PC-9 (cell line): ENCODE measurements at regions not wholly inside any gene's neighbourhood (a gene's known extent, or its start where the extent isn't known, plus 50 kb on each side); places are given as distances from the start of the nearest gene placed in this dataset.

Source experiments
- BruUV-seq: library from RNA; stranded (reverse); fragments of 400-500 nt; replicated peaks from 2 replicates; lab custom pipeline; 2021; lab: Mats Ljungman, UMichigan
- CTCF ChIA-PET: fragments of 300-600 bp; sonication (Branson Sonifier 250); formaldehyde crosslinking; loops from one replicate; lab custom pipeline; 2022; ENCODE audit warnings: antibody characterized with exemption; lab: Charles Lee
- POLR2A ChIA-PET: fragments of 300-600 bp; sonication (Branson Sonifier 250); formaldehyde crosslinking; loops from one replicate; lab custom pipeline; 2022; ENCODE audit warnings: antibody characterized with exemption; ENCODE audit not compliant: unreplicated experiment; lab: Charles Lee
- DNase-seq, 2 experiments: peaks; one replicate each; pipeline versions ENCODE4 v3.0.0 to v3.0.0-alpha.2; 2015 to 2022; ENCODE audit warnings: mixed read lengths in 1 of 2
- H2AFZ ChIP-seq: fragments of 200-600 bp; sonication (generic); 2 replicates; pipeline ENCODE4 v1.8.1; 2017; ENCODE audit warnings: antibody characterized with exemption
- H3F3A ChIP-seq: fragments of 200-600 bp; sonication (generic); 2 replicates; pipeline ENCODE4 v1.8.1; 2017; ENCODE audit warnings: antibody characterized with exemption, mild to moderate bottlenecking, low read depth; ENCODE audit not compliant: insufficient read depth
- H3K27ac ChIP-seq: fragments of 200-600 bp; sonication (generic); 2 replicates; pipeline ENCODE4 v1.6.1; 2016; ENCODE audit warnings: mixed run types
- H3K27me3 ChIP-seq: fragments of 200-600 bp; sonication (generic); 2 replicates; pipeline ENCODE4 v1.6.1; 2016; ENCODE audit warnings: low read depth, mixed run types; ENCODE audit not compliant: insufficient read depth
- H3K36me3 ChIP-seq: fragments of 200-600 bp; sonication (generic); 2 replicates; pipeline ENCODE4 v1.6.1; 2016; ENCODE audit warnings: low read depth, mixed run types
- H3K4me1 ChIP-seq: fragments of 200-600 bp; sonication (generic); replicated peaks from 2 replicates; pipeline ENCODE4 v1.6.1; 2016; ENCODE audit warnings: mixed run types; ENCODE audit not compliant: insufficient read depth
- H3K4me2 ChIP-seq: fragments of 200-600 bp; sonication (generic); 2 replicates; pipeline ENCODE4 v1.6.1; 2017; ENCODE audit warnings: mixed run types
- H3K4me3 ChIP-seq: fragments of 200-600 bp; sonication (generic); 2 replicates; pipeline ENCODE4 v1.6.1; 2016; ENCODE audit warnings: mixed run types
- H3K79me2 ChIP-seq: fragments of 200-600 bp; sonication (generic); 2 replicates; pipeline ENCODE4 v1.6.1; 2017; ENCODE audit warnings: low read depth, mixed run types
- H3K9me2 ChIP-seq: fragments of 200-600 bp; sonication (generic); 2 replicates; pipeline ENCODE4 v1.8.1; 2017; ENCODE audit warnings: mild to moderate bottlenecking; ENCODE audit not compliant: insufficient read depth
- H3K9me3 ChIP-seq: fragments of 200-600 bp; sonication (generic); 2 replicates; pipeline ENCODE4 v1.8.1; 2016; ENCODE audit warnings: low read depth; ENCODE audit not compliant: insufficient read depth
- H4K20me1 ChIP-seq: fragments of 200-600 bp; sonication (generic); 2 replicates; pipeline ENCODE4 v1.8.1; 2017; ENCODE audit not compliant: insufficient read depth
- CTCF ChIP-seq: fragments of 200-600 bp; sonication (generic); conservative IDR thresholded peaks from 2 replicates; pipeline ENCODE4 v1.6.1; 2017; ENCODE audit warnings: mixed run types, antibody characterized with exemption, mild to moderate bottlenecking, moderate library complexity
- EZH2 ChIP-seq: fragments of 200-600 bp; sonication (generic); IDR thresholded peaks from 2 replicates; pipeline ENCODE4 v1.8.0; 2017; ENCODE audit warnings: antibody characterized with exemption, low read depth
- intact Hi-C: fragments of 100-400 bp; cut with micrococcal nuclease; formaldehyde crosslinking; loops from one replicate; pipeline ENCODE4 v1.10.0; 2022; ENCODE audit not compliant: unreplicated experiment

GRCh38 chr9:8183618-8184017 lies 384.0 kb upstream of the DMAC1 start:
- H3K27ac ChIP-seq: no peak overlapping the region
- H3K27me3 ChIP-seq: no peaks in the 10 kb centered on the region
- no peak for DNase-seq
- H3K4me1 ChIP-seq: no peaks in the 10 kb centered on the region
- POLR2A ChIA-PET: no interaction called here
- H3K4me3 ChIP-seq: no peak overlapping the region
- H3K9me3 ChIP-seq: no peaks in the 10 kb centered on the region
- no peaks in the 10 kb centered on the region for H4K20me1 ChIP-seq
- no peak overlapping the region for H3K4me2 ChIP-seq
- no TSS peak for BruUV-seq
- no peak overlapping the region for H2AFZ ChIP-seq
- no peaks in the 10 kb centered on the region for H3K36me3 ChIP-seq
- no peaks in the 10 kb centered on the region for H3K79me2 ChIP-seq
- no peak for TF ChIP-seq EZH2
- no peak for TF ChIP-seq CTCF
- intact Hi-C loops: no loop called here
- H3K9me2 ChIP-seq: no peaks in the 10 kb centered on the region
- CTCF ChIA-PET: no interaction called here
- H3F3A ChIP-seq: no peaks in the 10 kb centered on the region

DNA sequence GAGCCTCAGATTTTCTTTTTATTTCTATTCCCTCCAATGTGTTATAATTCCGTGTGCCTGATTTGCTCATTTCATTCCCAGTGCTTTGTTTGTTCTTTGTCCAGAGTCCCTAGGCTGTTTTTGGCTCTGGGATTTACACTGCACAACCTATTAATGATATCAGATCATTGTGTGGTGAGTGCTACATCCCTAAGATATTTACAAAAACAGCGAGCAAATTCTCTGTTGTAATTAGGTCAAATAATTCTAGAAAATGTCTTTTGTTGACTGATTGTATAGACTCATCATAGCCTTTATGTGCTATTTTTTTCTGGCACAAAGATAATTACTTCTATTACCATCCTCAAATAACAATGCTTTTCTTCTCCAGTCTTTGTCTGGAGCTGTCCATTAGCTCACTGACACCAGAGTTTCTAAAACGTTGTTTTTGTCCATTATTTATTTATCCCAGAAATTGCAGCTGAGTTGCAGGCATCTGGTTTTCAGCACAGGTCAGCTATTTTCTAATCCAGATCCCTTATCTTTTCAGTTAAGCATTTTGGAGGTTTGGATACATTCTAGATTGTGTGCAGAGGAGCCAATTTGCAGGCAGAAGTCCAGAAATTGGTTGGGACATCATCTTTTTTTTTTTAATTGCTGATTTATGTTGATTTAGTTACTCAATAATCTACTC lies 379.9 kb upstream of the DMAC1 start:
- Histone ChIP-seq H2AFZ (no peak overlapping the region), H3K4me1 (no peaks in the 10 kb centered on the region), H4K20me1 (no peaks in the 10 kb centered on the region), H3K27ac (no peak overlapping the region), H3K27me3 (no peaks in the 10 kb centered on the region), H3K4me2 (no peak overlapping the region), H3K79me2 (no peaks in the 10 kb centered on the region), H3F3A (no peaks in the 10 kb centered on the region), H3K9me2 (no peaks in the 10 kb centered on the region), H3K4me3 (no peak overlapping the region), H3K36me3 (no peaks in the 10 kb centered on the region), H3K9me3 (no peaks in the 10 kb centered on the region)
- BruUV-seq: no TSS peak
- intact Hi-C loops: no loop called here
- no peak for DNase-seq
- POLR2A ChIA-PET: no interaction called here
- TF ChIP-seq EZH2 (no peak), CTCF (no peak)
- CTCF ChIA-PET: no interaction called here

- Histone ChIP-seq H3K79me2 (no peaks in the 10 kb centered on the region), H3F3A (no peaks in the 10 kb centered on the region), H3K4me2 (no peak overlapping the region), H3K9me3 (no peaks in the 10 kb centered on the region), H2AFZ (no peak overlapping the region), H3K4me3 (no peak overlapping the region), H4K20me1 (no peaks in the 10 kb centered on the region), H3K27me3 (no peaks in the 10 kb centered on the region), H3K27ac (no peak overlapping the region), H3K4me1 (no peaks in the 10 kb centered on the region), H3K9me2 (no peaks in the 10 kb centered on the region), H3K36me3 (no peaks in the 10 kb centered on the region)
- ChIA-PET POLR2A (no interaction called here), CTCF (no interaction called here)
- TF ChIP-seq CTCF (no peak), EZH2 (no peak)
- intact Hi-C loops: no loop called here
- DNase-seq: no peak
- BruUV-seq: no TSS peak
Measured at GRCh38 chr9:8172000-8172399, 372.4 kb upstream of the DMAC1 start.
